Ecto neural progenitor cell (in vitro differentiated cells): ENCODE measurements at regions not wholly inside any gene's neighbourhood (a gene's known extent, or its start where the extent isn't known, plus 50 kb on each side); places are given as distances from the start of the nearest gene placed in this dataset.
"Not testable (repeated sequence)": the region's sequence is repeated elsewhere in the genome, so short reads cannot be mapped to it uniquely, and the experiment has no call there.

Experiments
- DNase-seq: peaks from one replicate; pipeline ENCODE4 v3.0.0-alpha.2; 2018; ENCODE audit warnings: low spot score

GRCh38 chr4:114444211-114444610 lies 154.4 kb upstream of the UGT8 start:
- no peak for DNase-seq

DNA sequence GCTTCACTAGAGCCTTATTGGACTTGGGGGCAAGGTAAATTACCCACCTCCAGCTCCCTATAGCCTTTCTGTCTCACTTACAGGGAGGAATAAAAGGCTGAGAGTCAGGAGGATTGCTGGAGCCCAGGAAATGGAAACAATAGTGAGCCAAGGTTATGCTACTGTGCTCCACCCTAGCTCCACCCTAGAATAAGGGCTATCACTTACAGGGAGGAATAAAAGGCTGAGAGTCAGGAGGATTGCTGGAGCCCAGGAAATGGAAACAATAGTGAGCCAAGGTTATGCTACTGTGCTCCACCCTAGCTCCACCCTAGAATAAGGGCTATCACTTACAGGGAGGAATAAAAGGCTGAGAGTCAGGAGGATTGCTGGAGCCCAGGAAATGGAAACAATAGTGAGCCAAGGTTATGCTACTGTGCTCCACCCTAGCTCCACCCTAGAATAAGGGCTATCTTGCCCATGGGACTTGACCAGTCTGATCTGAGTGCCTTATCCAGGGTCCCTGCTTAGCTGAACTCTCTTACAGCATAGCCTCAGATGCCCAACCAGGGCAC lies 150.6 kb upstream of the UGT8 start:
- DNase-seq = not testable (repeated sequence)

- no peak for DNase-seq
Measured at GRCh38 chr4:114458728-114459127, 139.9 kb upstream of the UGT8 start.

GRCh38 chr4:114464726-114465272 lies 133.8 kb upstream of the UGT8 start:
- DNase-seq = no peak

GRCh38 chr4:114465766-114466165 lies 132.8 kb upstream of the UGT8 start:
- DNase-seq = no peak

DNA sequence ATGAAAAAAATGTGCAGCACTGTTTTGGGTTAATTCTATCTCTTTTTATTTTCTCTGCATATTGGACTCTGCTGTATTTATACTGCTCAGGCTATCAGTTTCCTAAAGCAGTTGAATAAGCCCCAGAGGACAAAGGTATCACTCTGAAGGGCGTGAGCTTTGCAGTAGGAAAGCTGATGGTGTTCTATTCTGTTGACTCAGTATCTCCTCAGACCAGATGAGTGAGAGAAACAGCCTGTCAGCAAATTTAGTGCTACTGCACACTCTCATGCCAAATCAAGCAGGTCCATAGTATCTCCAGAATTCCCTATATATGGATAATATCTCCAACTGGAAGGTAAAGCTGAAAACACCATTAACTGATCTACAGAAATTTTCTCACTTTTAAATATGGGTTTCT lies 132.3 kb upstream of the UGT8 start:
- no peak for DNase-seq

- DNase-seq = no peak
Measured at GRCh38 chr4:114472269-114473032, 126.2 kb upstream of the UGT8 start.

GRCh38 chr4:114474188-114474800 lies 124.3 kb upstream of the UGT8 start:
- DNase-seq = no peak

GRCh38 chr4:114476310-114476709 lies 122.3 kb upstream of the UGT8 start:
- DNase-seq = no peak

DNA sequence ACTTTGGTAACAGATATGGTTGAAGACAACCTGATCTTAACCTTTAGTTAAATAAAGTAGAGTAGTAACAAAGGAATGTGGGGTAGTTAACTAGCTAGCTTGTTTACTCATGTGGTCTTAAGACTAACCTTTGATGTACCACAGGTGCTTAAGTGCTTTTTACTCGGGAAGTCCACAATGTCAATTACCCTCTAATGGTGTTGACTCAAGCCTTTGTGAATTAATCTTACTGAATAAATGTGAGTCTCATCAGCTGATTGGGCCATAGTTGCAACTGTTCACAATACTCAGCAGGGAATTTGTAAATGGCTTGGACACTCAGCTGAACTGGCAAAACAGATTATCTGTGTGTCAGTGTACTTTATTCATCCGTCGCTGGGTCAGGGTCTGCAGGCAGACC lies 119.0 kb upstream of the UGT8 start:
- DNase-seq = no peak

GRCh38 chr4:114481856-114482255 lies 116.8 kb upstream of the UGT8 start:
- no peak for DNase-seq

DNA sequence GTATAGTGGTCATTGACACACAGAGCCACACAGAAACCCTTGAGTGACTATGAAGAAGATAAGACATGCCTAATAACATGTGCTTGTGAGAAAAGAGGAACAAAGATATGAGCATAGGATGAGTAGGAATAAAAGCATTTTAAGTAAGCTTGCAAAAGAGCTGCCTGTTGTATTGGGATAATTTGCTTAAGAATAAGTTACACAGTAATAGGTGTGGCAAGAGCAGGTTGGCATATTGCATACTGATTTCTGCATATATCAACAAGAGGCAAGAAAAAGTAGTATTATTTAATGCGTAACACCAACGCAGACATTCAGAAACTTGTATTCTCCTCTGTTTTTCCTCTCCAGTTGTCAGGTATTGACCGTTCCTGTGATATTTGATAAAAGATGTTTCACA lies 111.5 kb upstream of the UGT8 start:
- DNase-seq = no peak

DNA sequence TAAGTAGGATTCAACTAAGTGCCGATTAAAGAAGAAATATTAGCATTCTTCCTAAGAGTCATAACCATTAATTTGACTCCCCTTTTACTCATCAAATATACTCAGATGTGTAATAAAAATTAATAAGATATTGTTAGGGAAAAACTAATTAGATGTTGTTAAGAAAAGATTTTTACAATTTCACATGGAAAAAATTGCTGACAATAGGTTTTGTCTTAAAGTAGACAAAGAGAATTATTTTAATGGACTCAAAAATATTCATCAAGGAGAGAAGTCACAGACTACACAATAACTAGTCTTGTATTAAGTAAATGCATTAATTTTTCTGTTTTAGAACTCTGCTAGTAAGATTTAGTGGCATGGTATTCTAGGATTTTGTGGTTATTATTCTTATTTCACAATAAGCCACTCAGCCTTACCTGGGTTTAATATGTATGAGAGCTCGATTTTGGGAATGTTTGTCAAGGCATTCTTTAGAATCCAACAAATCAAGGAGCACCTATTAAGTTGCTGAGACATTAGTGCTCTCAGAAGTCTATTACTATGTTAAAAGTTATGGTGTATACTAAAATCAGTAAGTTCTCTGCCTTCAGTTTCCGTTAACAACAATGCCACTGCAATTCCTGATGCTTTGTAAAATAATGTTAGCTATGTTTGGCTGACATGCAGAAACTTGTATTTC lies 110.2 kb upstream of the UGT8 start:
- DNase-seq = no peak

DNA sequence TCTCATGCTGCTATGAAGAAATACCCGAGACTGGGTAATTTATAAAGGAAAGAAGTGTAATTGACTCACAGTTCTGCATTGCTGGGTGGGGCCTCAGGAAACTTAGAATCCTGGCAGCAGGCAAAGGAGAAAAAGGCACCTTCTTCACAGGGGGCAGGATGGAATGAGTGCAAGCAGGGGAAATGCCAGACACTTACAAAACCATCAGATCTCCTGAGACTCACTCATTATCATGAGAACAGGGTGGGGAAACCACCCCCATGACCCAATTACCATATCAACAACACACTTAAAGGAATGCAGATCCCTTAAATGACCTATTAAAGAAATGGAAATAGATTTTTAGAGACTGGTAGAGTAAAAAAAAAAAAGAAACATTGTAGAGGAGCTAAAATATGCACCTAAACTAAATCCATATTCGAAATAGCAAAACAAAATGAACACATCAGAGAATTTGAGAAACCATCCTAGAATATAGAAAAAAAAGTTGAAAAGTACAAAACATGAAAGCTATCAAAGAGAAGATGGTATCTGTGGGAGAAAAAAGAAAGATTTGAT lies 104.3 kb upstream of the UGT8 start:
- DNase-seq = no peak

DNA sequence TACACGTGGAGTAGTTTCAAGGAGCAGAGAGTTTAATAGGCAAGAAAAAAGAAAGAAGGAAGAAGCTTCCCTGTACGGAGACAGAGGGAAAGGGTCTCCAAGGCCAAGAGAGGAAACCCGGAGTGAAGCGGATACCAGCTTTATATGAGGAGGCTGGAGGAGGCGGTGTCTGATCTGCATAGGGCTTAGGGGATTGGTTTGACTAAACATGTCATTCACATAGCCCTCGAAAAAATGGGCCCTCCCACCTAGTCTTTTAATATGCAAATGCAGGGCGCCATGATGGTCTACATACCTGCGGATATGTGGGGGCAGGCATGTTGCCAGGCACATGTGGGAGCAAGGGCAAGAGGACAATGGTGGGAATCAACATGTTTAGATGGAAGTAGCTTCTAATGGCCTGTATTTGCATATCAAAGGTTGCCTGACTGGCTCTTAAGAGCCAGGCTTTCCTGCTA lies 103.1 kb upstream of the UGT8 start:
- no peak for DNase-seq

GRCh38 chr4:114497116-114497515 lies 101.5 kb upstream of the UGT8 start:
- no peak for DNase-seq

DNA sequence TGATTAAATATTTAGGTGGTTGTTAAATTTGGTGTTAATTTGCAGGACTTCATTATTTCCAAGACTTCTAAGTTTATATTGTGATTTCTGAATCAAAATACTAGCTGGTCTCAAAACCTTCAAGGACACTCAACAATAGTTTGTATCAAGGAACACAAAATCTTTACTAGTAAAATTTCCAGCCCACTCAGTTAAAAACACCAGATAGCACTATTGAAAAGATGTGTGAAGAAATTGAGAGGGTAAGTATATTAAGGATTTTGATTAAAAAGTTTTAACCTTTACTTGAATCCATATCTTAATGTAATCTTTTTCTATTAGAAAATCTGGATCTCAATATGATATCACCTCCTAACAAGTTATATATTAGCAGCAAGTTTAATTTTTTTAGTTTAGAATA lies 89.3 kb upstream of the UGT8 start:
- DNase-seq = no peak

- no peak for DNase-seq
Measured at GRCh38 chr4:114512595-114513295, 85.9 kb upstream of the UGT8 start.

- no peak for DNase-seq
Measured at GRCh38 chr4:114519368-114519767, 79.2 kb upstream of the UGT8 start.

DNA sequence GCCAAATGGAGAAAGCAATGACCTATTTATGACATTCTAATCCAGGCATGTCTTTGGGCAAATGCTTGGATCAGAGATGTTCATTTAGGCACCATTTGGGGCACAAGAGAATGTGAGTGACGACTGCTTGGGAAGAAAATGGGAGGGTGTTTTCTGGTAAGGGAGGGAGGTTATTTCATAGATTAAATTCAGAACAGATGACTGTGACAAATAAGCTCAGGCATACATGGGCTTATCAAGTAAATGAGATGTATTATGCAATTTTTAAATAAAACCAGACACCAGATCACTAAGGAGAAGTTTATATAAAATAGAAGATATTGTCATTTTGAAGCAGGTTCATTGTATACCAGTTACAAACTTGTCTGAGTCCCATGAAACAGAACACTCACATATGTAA lies 71.4 kb upstream of the UGT8 start:
- no peak for DNase-seq

DNA sequence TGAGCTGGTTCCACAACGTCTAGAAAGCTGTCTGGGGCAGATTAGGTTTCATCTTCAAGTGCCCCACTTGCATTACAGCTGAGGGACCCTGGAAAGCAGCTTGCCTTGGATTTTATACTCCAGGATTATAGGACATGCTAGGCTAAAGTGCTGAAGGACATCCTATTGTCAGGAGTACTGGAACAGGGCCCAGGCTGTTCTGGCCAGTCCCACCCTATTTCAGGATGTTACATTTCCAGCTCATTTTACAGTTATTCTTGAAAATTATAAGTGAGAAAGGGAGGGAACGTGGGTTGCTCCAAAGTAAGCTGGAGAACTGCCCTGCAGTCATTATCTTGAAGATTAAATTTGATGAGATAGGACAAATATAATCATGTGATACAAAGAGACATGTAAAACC lies 71.0 kb upstream of the UGT8 start:
- no peak for DNase-seq

DNA sequence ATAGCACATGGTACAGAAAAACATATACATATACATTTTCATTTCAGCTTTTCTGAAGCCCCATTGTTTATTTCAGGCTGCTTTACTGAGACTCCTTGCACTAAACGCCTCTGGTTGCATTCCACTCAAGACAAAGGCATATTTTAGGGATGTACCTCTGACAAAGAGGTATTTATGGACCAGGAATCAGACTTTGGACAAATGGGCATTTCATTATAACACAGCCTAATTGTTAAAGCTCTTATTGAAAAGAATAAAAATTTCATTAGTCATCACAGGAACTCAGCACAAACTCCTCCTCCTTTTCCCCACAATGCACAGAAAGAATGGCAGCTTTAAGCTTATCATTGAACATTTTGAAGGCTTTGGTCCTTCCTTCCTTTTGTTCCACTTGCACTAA lies 62.9 kb upstream of the UGT8 start:
- no peak for DNase-seq
